Bronchial epithelial cell (primary cell): ENCODE measurements at regions not wholly inside any gene's neighbourhood (a gene's known extent, or its start where the extent isn't known, plus 50 kb on each side); places are given as distances from the start of the nearest gene placed in this dataset.
A peak's percentile ranks its signal among the peaks of the same experiment; 100 is the strongest.

Source experiments
- DNase-seq: peaks from one replicate; pipeline ENCODE4 v3.0.0-alpha.2; 2010; ENCODE audit warnings: low read depth
- FAIRE-seq: peaks from 2 replicates; lab custom pipeline; 2011; peaks lifted over from hg19 to GRCh38; lab: Jason Lieb, UNC
- H3K27me3 ChIP-seq: 2 replicates; pipeline ENCODE4 v1.5.1; 2011; ENCODE audit warnings: low read length; ENCODE audit not compliant: control insufficient read depth, insufficient read depth
- H3K36me3 ChIP-seq: 2 replicates; pipeline ENCODE4 v1.5.1; 2011; ENCODE audit warnings: low read length; ENCODE audit not compliant: control insufficient read depth, insufficient read depth
- H3K4me3 ChIP-seq: 2 replicates; pipeline ENCODE4 v1.5.1; 2011; ENCODE audit warnings: mild to moderate bottlenecking, low read depth, low read length, control low read depth
- TF ChIP-seq, protein P1 (sequence below): IDR thresholded peaks from 2 replicates; pipeline ENCODE4 v1.5.1; 2011; ENCODE audit warnings: mild to moderate bottlenecking, moderate library complexity, low read length, control low read depth, inconsistent platforms; ENCODE audit not compliant: insufficient read depth, severe bottlenecking

- DNase-seq (no peak), FAIRE-seq (no peak)
- Histone ChIP-seq H3K36me3 (no peaks in the 10 kb centered on the region), H3K4me3 (no peak overlapping the region), H3K27me3 (no peaks in the 10 kb centered on the region)
- TF ChIP-seq, protein P1, sequence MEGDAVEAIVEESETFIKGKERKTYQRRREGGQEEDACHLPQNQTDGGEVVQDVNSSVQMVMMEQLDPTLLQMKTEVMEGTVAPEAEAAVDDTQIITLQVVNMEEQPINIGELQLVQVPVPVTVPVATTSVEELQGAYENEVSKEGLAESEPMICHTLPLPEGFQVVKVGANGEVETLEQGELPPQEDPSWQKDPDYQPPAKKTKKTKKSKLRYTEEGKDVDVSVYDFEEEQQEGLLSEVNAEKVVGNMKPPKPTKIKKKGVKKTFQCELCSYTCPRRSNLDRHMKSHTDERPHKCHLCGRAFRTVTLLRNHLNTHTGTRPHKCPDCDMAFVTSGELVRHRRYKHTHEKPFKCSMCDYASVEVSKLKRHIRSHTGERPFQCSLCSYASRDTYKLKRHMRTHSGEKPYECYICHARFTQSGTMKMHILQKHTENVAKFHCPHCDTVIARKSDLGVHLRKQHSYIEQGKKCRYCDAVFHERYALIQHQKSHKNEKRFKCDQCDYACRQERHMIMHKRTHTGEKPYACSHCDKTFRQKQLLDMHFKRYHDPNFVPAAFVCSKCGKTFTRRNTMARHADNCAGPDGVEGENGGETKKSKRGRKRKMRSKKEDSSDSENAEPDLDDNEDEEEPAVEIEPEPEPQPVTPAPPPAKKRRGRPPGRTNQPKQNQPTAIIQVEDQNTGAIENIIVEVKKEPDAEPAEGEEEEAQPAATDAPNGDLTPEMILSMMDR: no peak
Observed at GRCh38 chr12:92503971-92504593, 198.7 kb upstream of the PLEKHG7 start.

GRCh38 chr12:92503029-92503931, 199.5 kb upstream of the PLEKHG7 start:
- no peak for FAIRE-seq
- TF ChIP-seq, protein P1: no peak
- no peak for DNase-seq
- Histone ChIP-seq H3K27me3 (no peaks in the 10 kb centered on the region), H3K4me3 (no peak overlapping the region), H3K36me3 (no peaks in the 10 kb centered on the region)

DNA sequence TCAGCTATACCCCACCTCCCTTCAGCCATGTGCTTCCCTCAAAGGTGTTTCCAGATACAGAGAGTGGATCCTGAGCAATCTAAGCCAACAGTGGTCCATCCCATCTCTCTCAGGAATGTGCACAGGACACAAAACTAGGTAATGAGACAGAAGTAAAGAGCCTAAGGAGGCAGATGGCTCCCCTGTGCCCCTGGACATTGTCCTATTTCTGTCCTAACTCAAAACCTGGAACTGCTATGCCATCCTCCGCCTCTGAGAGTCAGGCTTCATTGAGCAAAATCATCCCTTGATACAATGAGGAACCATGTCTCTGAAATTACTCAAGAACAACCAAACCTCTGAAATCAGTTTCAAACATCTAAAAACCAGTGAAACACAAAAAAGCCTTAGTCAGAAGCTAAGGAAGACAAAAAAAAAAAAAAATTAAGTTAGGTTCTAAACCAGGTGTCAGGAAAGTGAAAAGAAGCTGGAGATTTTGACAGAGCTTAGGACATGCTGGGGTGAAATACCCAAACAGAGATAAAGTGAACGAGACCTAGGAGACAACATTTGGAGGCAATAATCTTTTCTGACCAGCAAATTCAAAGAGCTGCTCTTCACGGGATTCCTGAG, 200.3 kb upstream of the PLEKHG7 start:
- TF ChIP-seq, protein P1: peak; percentile 24
- Histone ChIP-seq H3K36me3 (no peaks in the 10 kb centered on the region), H3K4me3 (no peak overlapping the region), H3K27me3 (no peaks in the 10 kb centered on the region)
- DNase-seq (no peak), FAIRE-seq (no peak)

GRCh38 chr12:92496790-92497189, 206.0 kb upstream of the PLEKHG7 start:
- FAIRE-seq: no peak

GRCh38 chr12:92495108-92495507, 207.7 kb upstream of the PLEKHG7 start:
- no peaks in the 10 kb centered on the region for H3K36me3 ChIP-seq
- no peak overlapping the region for H3K4me3 ChIP-seq
- TF ChIP-seq, protein P1: no peak
- DNase-seq (no peak), FAIRE-seq (no peak)
- H3K27me3 ChIP-seq: no peaks in the 10 kb centered on the region

More at GRCh38 chr12:92496790-92497189, 206.0 kb upstream of the PLEKHG7 start:
- TF ChIP-seq, protein P1: no peak
- no peaks in the 10 kb centered on the region for H3K27me3 ChIP-seq
- H3K4me3 ChIP-seq: no peak overlapping the region
- H3K36me3 ChIP-seq: no peaks in the 10 kb centered on the region
- DNase-seq: no peak
